Liver (tissue), 7 donors: ENCODE measurements at regions not wholly inside any gene's neighbourhood (a gene's known extent, or its start where the extent isn't known, plus 50 kb on each side); places are given as distances from the start of the nearest gene placed in this dataset.

Experiments used
- DNase-seq: peaks from one replicate; pipeline ENCODE4 v3.0.0-alpha.2; 2017; ENCODE audit warnings: low spot score
- H3K27ac ChIP-seq, 2 donors: one replicate each; pipeline ENCODE4 v1.7.0; 2013; ENCODE audit warnings: inconsistent platforms in 2 of 2, low read length in 2 of 2, control low read depth in 1 of 2, low read depth in 1 of 2, mild to moderate bottlenecking in 1 of 2
- H3K27me3 ChIP-seq, 4 donors: one replicate each; pipeline versions ENCODE4 v1.6.1 to v1.7.0; 2013; ENCODE audit warnings: low read length in 3 of 4, inconsistent platforms in 1 of 4, mild to moderate bottlenecking in 1 of 4, moderate library complexity in 1 of 4; ENCODE audit not compliant: control insufficient read depth in 4 of 4, insufficient read depth in 4 of 4
- H3K36me3 ChIP-seq, 4 donors: one replicate each; pipeline versions ENCODE4 v1.6.1 to v1.7.0; 2013; ENCODE audit warnings: low read length in 3 of 4, mild to moderate bottlenecking in 3 of 4, low read depth in 1 of 4, moderate library complexity in 1 of 4; ENCODE audit not compliant: control insufficient read depth in 4 of 4, insufficient read depth in 3 of 4
- H3K4me1 ChIP-seq, 4 donors: one replicate each; pipeline versions ENCODE4 v1.6.1 to v1.7.0; 2013; ENCODE audit warnings: low read length in 3 of 4, mild to moderate bottlenecking in 3 of 4, moderate library complexity in 1 of 4; ENCODE audit not compliant: control insufficient read depth in 4 of 4, insufficient read depth in 4 of 4
- H3K4me3 ChIP-seq, 3 donors: one replicate each; pipeline versions ENCODE4 v1.6.1 to v1.7.0; 2013; ENCODE audit warnings: low read length in 3 of 3, control low read depth in 1 of 3, low read depth in 1 of 3, mild to moderate bottlenecking in 1 of 3
- H3K9ac ChIP-seq, 2 donors: one replicate each; pipeline ENCODE4 v1.7.0; 2013; ENCODE audit warnings: low read length in 2 of 2, mild to moderate bottlenecking in 2 of 2, moderate library complexity in 2 of 2, control low read depth in 1 of 2, low read depth in 1 of 2
- H3K9me3 ChIP-seq, 4 donors: one replicate each; pipeline versions ENCODE4 v1.6.1 to v1.7.0; 2013; ENCODE audit warnings: low read length in 3 of 4; ENCODE audit not compliant: control insufficient read depth in 4 of 4
- ATF3 ChIP-seq: IDR thresholded peaks from 2 replicates; pipeline ENCODE4 v1.6.1; 2016; ENCODE audit warnings: antibody characterized with exemption
- EGR1 ChIP-seq, 2 donors: IDR thresholded peaks; 2 replicates each; pipeline ENCODE4 v1.6.1; 2016 to 2018; ENCODE audit warnings: antibody characterized with exemption in 2 of 2, low read depth in 2 of 2
- FOXA1 ChIP-seq: IDR thresholded peaks from 2 replicates; pipeline ENCODE4 v1.6.1; 2016; ENCODE audit warnings: antibody characterized with exemption
- FOXA2 ChIP-seq: IDR thresholded peaks from 2 replicates; pipeline ENCODE4 v1.6.1; 2016; ENCODE audit warnings: antibody characterized with exemption
- GABPA ChIP-seq, 2 donors: IDR thresholded peaks in 1 of 2; conservative IDR thresholded peaks in 1 of 2; 2 replicates each; pipeline ENCODE4 v1.6.1; 2016; ENCODE audit warnings: antibody characterized with exemption in 2 of 2, mild to moderate bottlenecking in 1 of 2, moderate library complexity in 1 of 2
- HNF4A ChIP-seq, 2 donors: conservative IDR thresholded peaks; 2 replicates each; pipeline ENCODE4 v1.6.1; 2016; ENCODE audit warnings: antibody characterized with exemption in 2 of 2, mild to moderate bottlenecking in 2 of 2
- HNF4G ChIP-seq: IDR thresholded peaks from 2 replicates; pipeline ENCODE4 v1.6.1; 2016; ENCODE audit warnings: antibody characterized with exemption
- JUND ChIP-seq, 2 donors: IDR thresholded peaks; 2 replicates each; pipeline ENCODE4 v1.6.1; 2016; ENCODE audit warnings: antibody characterized with exemption in 2 of 2
- MAX ChIP-seq: IDR thresholded peaks from 2 replicates; pipeline ENCODE4 v1.6.1; 2016; ENCODE audit warnings: antibody characterized with exemption
- RAD21 ChIP-seq, 2 donors: IDR thresholded peaks; 2 replicates each; pipeline ENCODE4 v1.6.1; 2016; ENCODE audit warnings: antibody characterized with exemption in 2 of 2, mild to moderate bottlenecking in 2 of 2
- REST ChIP-seq: IDR thresholded peaks from 2 replicates; pipeline ENCODE4 v1.6.1; 2016; ENCODE audit warnings: antibody characterized with exemption, mild to moderate bottlenecking
- RXRA ChIP-seq, 2 donors: IDR thresholded peaks; 2 replicates each; pipeline ENCODE4 v1.6.1; 2017 to 2018; ENCODE audit warnings: antibody characterized with exemption in 2 of 2, mild to moderate bottlenecking in 1 of 2
- SP1 ChIP-seq: IDR thresholded peaks from 2 replicates; pipeline ENCODE4 v1.6.1; 2018; ENCODE audit warnings: antibody characterized with exemption, mild to moderate bottlenecking
- TAF1 ChIP-seq: conservative IDR thresholded peaks from 2 replicates; pipeline ENCODE4 v1.6.1; 2016; ENCODE audit warnings: antibody characterized with exemption, mild to moderate bottlenecking
- YY1 ChIP-seq: IDR thresholded peaks from 2 replicates; pipeline ENCODE4 v1.6.1; 2016; ENCODE audit warnings: antibody characterized with exemption, mild to moderate bottlenecking
- ZBTB33 ChIP-seq: IDR thresholded peaks from 2 replicates; pipeline ENCODE4 v1.6.1; 2016; ENCODE audit warnings: antibody characterized with exemption
- WGBS: extraction: QIAGEN DNeasy Blood & Tissue Kit; methylation state at CpG from one replicate; pipeline ENCODE4 v1.1.7; 2013; 5-methylcytosine and 5-hydroxymethylcytosine counted together
- donor health status: healthy.
- donor health status: healthy.
- donor health status: healthy.
- donor health status: healthy.

- Histone ChIP-seq H3K27ac (no peak overlapping the region), H3K4me1 (no peaks in the 10 kb centered on the region), H3K36me3 (no peaks in the 10 kb centered on the region), H3K9me3 (no peaks in the 10 kb centered on the region), H3K9ac (no peak overlapping the region), H3K27me3 (peaks cover 0 to 2% (median 0%) of the 10 kb centered on the region in 4 donors), H3K4me3 (no peak overlapping the region)
- 78% methylated on average over 9 of the region's 9 CpGs for WGBS
- DNase-seq, result no peak
- TF ChIP-seq FOXA1, result no peak
- no peak for TF ChIP-seq YY1
- TF ChIP-seq TAF1, result no peak
- no peak for TF ChIP-seq ZBTB33
- TF ChIP-seq EGR1 (IDR thresholded peaks at IDR 0.05; ENCODE audit: low read depth in 2 of 2), result no peak
- TF ChIP-seq RAD21 (IDR thresholded peaks at IDR 0.05), result no peak
Measured at GRCh38 chr4:187212446-187213080, 488.9 kb upstream of the FAT1 start.

- Histone ChIP-seq H3K4me1 (no peaks in the 10 kb centered on the region), H3K9me3 (no peaks in the 10 kb centered on the region), H3K27ac (no peak overlapping the region), H3K9ac (no peak overlapping the region), H3K4me3 (no peak overlapping the region), H3K27me3 (peaks cover 0 to 2% (median 0%) of the 10 kb centered on the region in 4 donors), H3K36me3 (no peaks in the 10 kb centered on the region)
- 89% methylated on average over 17 of the region's 17 CpGs for WGBS
- TF ChIP-seq RXRA (IDR thresholded peaks at IDR 0.05), result no peak
- no peak for TF ChIP-seq REST
- TF ChIP-seq GABPA (IDR thresholded peaks at IDR 0.05 in 1 of 2, conservative IDR thresholded peaks at IDR 0.05 in 1 of 2), result no peak
- no peak for DNase-seq
Measured at GRCh38 chr4:187215438-187215837, 491.8 kb upstream of the FAT1 start.

GRCh38 chr4:187218705-187219245 lies 495.1 kb upstream of the FAT1 start:
- 88% methylated on average over 20 of the region's 20 CpGs for WGBS
- peaks cover 0 to 2% (median 0%) of the 10 kb centered on the region in 4 donors for H3K27me3 ChIP-seq
- H3K4me3 ChIP-seq, result no peak overlapping the region
- H3K27ac ChIP-seq, result no peak overlapping the region
- H3K9me3 ChIP-seq, result no peaks in the 10 kb centered on the region
- no peak overlapping the region for H3K9ac ChIP-seq
- DNase-seq, result no peak
- no peaks in the 10 kb centered on the region for H3K36me3 ChIP-seq
- H3K4me1 ChIP-seq, result no peaks in the 10 kb centered on the region
- TF ChIP-seq SP1 (no peak), ATF3 (no peak), HNF4G (no peak), HNF4A (conservative IDR thresholded peaks at IDR 0.05) (no peak), MAX (no peak), RAD21 (IDR thresholded peaks at IDR 0.05) (no peak), FOXA2 (no peak), ZBTB33 (no peak), GABPA (IDR thresholded peaks at IDR 0.05 in 1 of 2, conservative IDR thresholded peaks at IDR 0.05 in 1 of 2) (no peak), JUND (IDR thresholded peaks at IDR 0.05) (no peak), RXRA (IDR thresholded peaks at IDR 0.05) (no peak)
